ENCODE measurements at regions not wholly inside any gene's neighbourhood (a gene's known extent, or its start where the extent isn't known, plus 50 kb on each side); places are given as distances from the start of the nearest gene placed in this dataset.

- no peak for DNase-seq
- Histone ChIP-seq H3K36me3 (replicated peaks) (no peaks in the 10 kb centered on the region), H3K27ac (no peak overlapping the region), H3K27me3 (replicated peaks) (no peaks in the 10 kb centered on the region), H3K4me3 (ENCODE audit: low read depth, low read length) (no peak overlapping the region)
- no peak for TF ChIP-seq CTCF (IDR thresholded peaks at IDR 0.05; ENCODE audit: low read depth, low read length, missing control alignments)
- in situ Hi-C loops (cut with HindIII; ENCODE audit: low pct_ligation_motif_present, low sequenced_read_pairs), result no loop called here
These were observed 93.9 kb upstream of the NLRP1 start for GRCh38 chr17:5678171-5678570.

GRCh38 chr17:5680766-5681165, 96.5 kb upstream of the NLRP1 start:
- TF ChIP-seq CTCF (IDR thresholded peaks at IDR 0.05; ENCODE audit: low read depth, low read length, missing control alignments), result no peak
- Histone ChIP-seq H3K36me3 (replicated peaks) (no peaks in the 10 kb centered on the region), H3K4me3 (ENCODE audit: low read depth, low read length) (no peak overlapping the region), H3K27ac (no peak overlapping the region), H3K27me3 (replicated peaks) (no peaks in the 10 kb centered on the region)
- no peak for DNase-seq
- in situ Hi-C loops (cut with HindIII; ENCODE audit: low pct_ligation_motif_present, low sequenced_read_pairs), result no loop called here

- in situ Hi-C loops (cut with HindIII; ENCODE audit: low pct_ligation_motif_present, low sequenced_read_pairs), result no loop called here
- TF ChIP-seq CTCF (IDR thresholded peaks at IDR 0.05; ENCODE audit: low read depth, low read length, missing control alignments), result no peak
- H3K27ac ChIP-seq, result no peak overlapping the region
- no peaks in the 10 kb centered on the region for H3K27me3 ChIP-seq (replicated peaks)
- H3K36me3 ChIP-seq (replicated peaks), result no peaks in the 10 kb centered on the region
- no peak for DNase-seq
- no peak overlapping the region for H3K4me3 ChIP-seq (ENCODE audit: low read depth, low read length)
These were observed 98.9 kb upstream of the NLRP1 start for GRCh38 chr17:5683241-5683640.

- Histone ChIP-seq H3K27ac (no peak overlapping the region), H3K27me3 (replicated peaks) (no peaks in the 10 kb centered on the region), H3K4me3 (ENCODE audit: low read depth, low read length) (no peak overlapping the region), H3K36me3 (replicated peaks) (no peaks in the 10 kb centered on the region)
- in situ Hi-C loops (cut with HindIII; ENCODE audit: low pct_ligation_motif_present, low sequenced_read_pairs), result no loop called here
- no peak for DNase-seq
- no peak for TF ChIP-seq CTCF (IDR thresholded peaks at IDR 0.05; ENCODE audit: low read depth, low read length, missing control alignments)
These were observed 101.8 kb upstream of the NLRP1 start for GRCh38 chr17:5686074-5686635.

- no peak for DNase-seq
- in situ Hi-C loops (cut with HindIII; ENCODE audit: low pct_ligation_motif_present, low sequenced_read_pairs), result no loop called here
- no peak for TF ChIP-seq CTCF (IDR thresholded peaks at IDR 0.05; ENCODE audit: low read depth, low read length, missing control alignments)
- no peaks in the 10 kb centered on the region for H3K36me3 ChIP-seq (replicated peaks)
- H3K27ac ChIP-seq, result no peak overlapping the region
- H3K27me3 ChIP-seq (replicated peaks), result no peaks in the 10 kb centered on the region
- no peak overlapping the region for H3K4me3 ChIP-seq (ENCODE audit: low read depth, low read length)
These were observed 103.3 kb upstream of the NLRP1 start for GRCh38 chr17:5687646-5688045.

GRCh38 chr17:5693821-5694220, 109.5 kb upstream of the NLRP1 start:
- H3K27ac ChIP-seq, result no peak overlapping the region
- H3K4me3 ChIP-seq (ENCODE audit: low read depth, low read length), result no peak overlapping the region
- no peak for TF ChIP-seq CTCF (IDR thresholded peaks at IDR 0.05; ENCODE audit: low read depth, low read length, missing control alignments)
- H3K27me3 ChIP-seq (replicated peaks), result no peaks in the 10 kb centered on the region
- H3K36me3 ChIP-seq (replicated peaks), result no peaks in the 10 kb centered on the region
- DNase-seq, result no peak
- in situ Hi-C loops (cut with HindIII; ENCODE audit: low pct_ligation_motif_present, low sequenced_read_pairs), result no loop called here
